COLO668 (cell line): ENCODE measurements at regions not wholly inside any gene's neighbourhood (a gene's known extent, or its start where the extent isn't known, plus 50 kb on each side); places are given as distances from the start of the nearest gene placed in this dataset.
A peak's percentile ranks its signal among the peaks of the same experiment; 100 is the strongest.
"Not testable (repeated sequence)": the region's sequence is repeated elsewhere in the genome, so short reads cannot be mapped to it uniquely, and the experiment has no call there.

Experiments
- DNase-seq: peaks from one replicate; lab custom pipeline; 2025; ENCODE audit not compliant: unreplicated experiment; lab: John Stamatoyannopoulos, UW

GRCh38 chr4:74543983-74544382 lies 99.0 kb downstream of the AREG start:
- no peak for DNase-seq

GRCh38 chr4:74544655-74545361 lies 99.9 kb downstream of the AREG start:
- no peak for DNase-seq

- DNase-seq, result no peak
Measured at GRCh38 chr4:74545448-74545847, 100.5 kb downstream of the AREG start.

GRCh38 chr4:74546057-74546456 lies 101.1 kb downstream of the AREG start:
- DNase-seq, result no peak

- DNase-seq, result no peak
Measured at GRCh38 chr4:74547042-74547441, 102.1 kb downstream of the AREG start.

- no peak for DNase-seq
Measured at GRCh38 chr4:74548561-74548960, 103.6 kb downstream of the AREG start.

- DNase-seq, result no peak
Measured at GRCh38 chr4:74549936-74550335, 105.0 kb downstream of the AREG start.

- peak; percentile 25 for DNase-seq
Measured at GRCh38 chr4:74555231-74555630, 110.3 kb downstream of the AREG start.

- DNase-seq, result no peak
Measured at GRCh38 chr4:74555843-74556242, 110.9 kb downstream of the AREG start.

- DNase-seq, result no peak
Measured at GRCh38 chr4:74559853-74560252, 114.9 kb downstream of the AREG start.

GRCh38 chr4:74567981-74568380 lies 123.0 kb downstream of the AREG start:
- DNase-seq, result no peak

GRCh38 chr4:74570095-74570494 lies 125.2 kb downstream of the AREG start:
- DNase-seq, result no peak

- DNase-seq, result no peak
Measured at GRCh38 chr4:74578329-74578728, 133.4 kb downstream of the AREG start.

- not testable (repeated sequence) for DNase-seq
Measured at GRCh38 chr4:74578865-74579264, 133.9 kb downstream of the AREG start.

GRCh38 chr4:74583089-74583700 lies 138.3 kb downstream of the AREG start:
- DNase-seq, result no peak

GRCh38 chr4:74583757-74584156 lies 138.8 kb downstream of the AREG start:
- no peak for DNase-seq

- no peak for DNase-seq
Measured at GRCh38 chr4:74588350-74588749, 143.4 kb downstream of the AREG start.

GRCh38 chr4:74590476-74590875 lies 145.5 kb downstream of the AREG start:
- no peak for DNase-seq

- no peak for DNase-seq
Measured at GRCh38 chr4:74598611-74599325, 153.8 kb downstream of the AREG start.

GRCh38 chr4:74603186-74603585 lies 158.2 kb downstream of the AREG start:
- DNase-seq, result no peak

GRCh38 chr4:74608151-74608949 lies 163.4 kb downstream of the AREG start:
- DNase-seq, result no peak
